Gastrocnemius medialis (tissue), 4 donors: ENCODE measurements at regions not wholly inside any gene's neighbourhood (a gene's known extent, or its start where the extent isn't known, plus 50 kb on each side); places are given as distances from the start of the nearest gene placed in this dataset.

Experiments
- ATAC-seq, 2 donors: fragments of 150-250 bp; one replicate each; pipeline ENCODE4 v1.9.1; 2016
- DNase-seq, 2 donors: peaks; one replicate each; pipeline ENCODE4 v3.0.0-alpha.2; 2019
- H3K27ac ChIP-seq, 4 donors: fragments of 200-600 bp; sonication (generic); 1 replicate in 1 of 4; 2 replicates in 3 of 4; pipeline ENCODE4 v1.5.1; 2016 to 2018; ENCODE audit warnings: mild to moderate bottlenecking in 2 of 4, moderate library complexity in 1 of 4
- H3K27me3 ChIP-seq, 3 donors: fragments of 200-600 bp; sonication (generic) in 2 of 3; 1 replicate in 1 of 3; 2 replicates in 2 of 3; pipeline versions ENCODE4 v1.5.1 to v1.6.0; 2016 to 2019; ENCODE audit warnings: mild to moderate bottlenecking in 1 of 3, moderate library complexity in 1 of 3
- H3K36me3 ChIP-seq, 2 donors: fragments of 200-600 bp; sonication (generic) in 1 of 2; one replicate each; pipeline ENCODE4 v1.5.1; 2017 to 2018
- H3K4me1 ChIP-seq, 2 donors: fragments of 200-600 bp; sonication (generic) in 1 of 2; one replicate each; pipeline ENCODE4 v1.5.1; 2016 to 2017; ENCODE audit warnings: mild to moderate bottlenecking in 2 of 2
- H3K4me3 ChIP-seq, 4 donors: fragments of 200-600 bp; sonication (generic) in 3 of 4; 1 replicate in 1 of 4; 2 replicates in 3 of 4; pipeline ENCODE4 v1.5.1; 2016 to 2019; ENCODE audit warnings: mild to moderate bottlenecking in 2 of 4
- H3K9me3 ChIP-seq, 3 donors: fragments of 200-600 bp; sonication (generic) in 2 of 3; 1 replicate in 1 of 3; 2 replicates in 2 of 3; pipeline ENCODE4 v1.5.1; 2016 to 2019
- CTCF ChIP-seq, 5 experiments: fragments of 450-650 bp in 3 of 5; fragments of 200-600 bp in 2 of 5; sonication (generic) in 2 of 5; IDR thresholded peaks in 4 of 5; conservative IDR thresholded peaks in 1 of 5; 1 replicate in 4 of 5; 2 replicates in 1 of 5; pipeline ENCODE4 v1.5.1; 2016 to 2019; ENCODE audit warnings: antibody characterized with exemption in 5 of 5, mild to moderate bottlenecking in 3 of 5, moderate library complexity in 3 of 5
- POLR2A ChIP-seq, 2 donors: fragments of 450-650 bp; IDR thresholded peaks; one replicate each; pipeline ENCODE4 v1.6.1; 2017; ENCODE audit warnings: antibody characterized with exemption in 2 of 2, mild to moderate bottlenecking in 2 of 2, moderate library complexity in 2 of 2
- in situ Hi-C, 4 donors: fragments of 200-750 bp; cut with MboI; loops; one replicate each; pipeline versions ENCODE4 v1.15.0 to v1.8.0; 2017; ENCODE audit warnings: low sequenced_read_pairs in 4 of 4
- intact Hi-C: fragments of 100-400 bp; cut with DNase I; formaldehyde crosslinking; loops from one replicate; pipeline ENCODE4 v1.15.1; 2023; ENCODE audit warnings: low total_unique reads

DNA sequence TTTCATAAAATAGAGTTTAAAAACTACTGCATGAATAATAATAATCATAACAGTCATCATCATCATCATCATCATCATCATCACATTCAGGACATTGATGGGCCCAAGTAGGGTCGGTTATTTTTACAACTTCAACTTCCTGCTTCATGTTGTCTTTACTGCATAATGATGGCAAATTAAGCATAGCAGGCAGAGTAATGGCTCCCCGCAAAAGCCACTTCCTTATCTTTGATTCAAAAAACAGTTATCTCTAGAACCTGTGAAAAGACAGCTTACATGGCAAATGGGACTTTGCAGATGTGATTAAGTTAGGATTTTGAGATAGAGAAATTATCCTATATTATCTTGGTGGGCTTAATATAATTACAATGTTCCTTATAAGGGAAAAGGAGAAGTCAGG is 792.9 kb downstream of the LIG4 start:
- Histone ChIP-seq H3K4me1 (no peaks in the 10 kb centered on the region), H3K4me3 (no peak overlapping the region), H3K36me3 (no peaks in the 10 kb centered on the region), H3K27me3 (no peaks in the 10 kb centered on the region), H3K27ac (no peak overlapping the region), H3K9me3 (no peaks in the 10 kb centered on the region)
- DNase-seq (no peak), ATAC-seq (no peak)
- intact Hi-C loops (no loop called here), in situ Hi-C loops (no loop called here)
- TF ChIP-seq CTCF (IDR thresholded peaks at IDR 0.05 in 4 of 5, conservative IDR thresholded peaks at IDR 0.05 in 1 of 5) (no peak), POLR2A (IDR thresholded peaks at IDR 0.05) (no peak)

GRCh38 chr13:107421951-107422350 is 793.4 kb downstream of the LIG4 start:
- no peaks in the 10 kb centered on the region for H3K9me3 ChIP-seq
- no peak overlapping the region for H3K4me3 ChIP-seq
- TF ChIP-seq POLR2A (IDR thresholded peaks at IDR 0.05) (no peak), CTCF (IDR thresholded peaks at IDR 0.05 in 4 of 5, conservative IDR thresholded peaks at IDR 0.05 in 1 of 5) (no peak)
- no peak for DNase-seq
- H3K27ac ChIP-seq, result no peak overlapping the region
- ATAC-seq, result no peak
- no peaks in the 10 kb centered on the region for H3K36me3 ChIP-seq
- intact Hi-C loops (no loop called here), in situ Hi-C loops (no loop called here)
- no peaks in the 10 kb centered on the region for H3K27me3 ChIP-seq
- H3K4me1 ChIP-seq, result no peaks in the 10 kb centered on the region

DNA sequence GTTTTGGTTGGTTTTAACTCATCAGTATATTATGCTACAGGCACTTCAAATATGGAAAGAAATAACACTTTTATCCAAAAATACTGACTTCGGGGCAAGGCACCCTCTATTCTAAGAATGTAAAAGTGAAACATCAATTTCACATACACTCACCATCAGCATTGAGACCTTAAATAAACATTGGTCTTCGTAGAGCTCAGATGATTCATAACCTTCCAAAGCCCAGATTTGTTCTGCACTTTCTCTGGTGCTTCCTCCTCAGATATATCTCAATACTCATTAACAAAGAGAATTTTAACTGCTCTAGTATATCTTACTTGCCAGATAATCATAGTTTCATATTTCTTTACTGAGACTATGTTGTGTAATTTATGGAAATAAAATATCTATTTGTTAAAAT is 794.3 kb downstream of the LIG4 start:
- ATAC-seq (no peak), DNase-seq (no peak)
- in situ Hi-C loops, result no loop called here

GRCh38 chr13:107413005-107413404 is 802.3 kb downstream of the LIG4 start:
- H3K36me3 ChIP-seq, result no peaks in the 10 kb centered on the region
- TF ChIP-seq POLR2A (IDR thresholded peaks at IDR 0.05) (no peak), CTCF (IDR thresholded peaks at IDR 0.05 in 4 of 5, conservative IDR thresholded peaks at IDR 0.05 in 1 of 5) (no peak)
- ATAC-seq (no peak), DNase-seq (no peak)
- no peak overlapping the region for H3K27ac ChIP-seq
- no peak overlapping the region for H3K4me3 ChIP-seq
- H3K9me3 ChIP-seq, result no peaks in the 10 kb centered on the region
- in situ Hi-C loops, result no loop called here
- intact Hi-C loops, result no loop called here
- H3K27me3 ChIP-seq, result no peaks in the 10 kb centered on the region
- H3K4me1 ChIP-seq, result no peaks in the 10 kb centered on the region

More for the DNA sequence above, 794.3 kb downstream of the LIG4 start:
- Histone ChIP-seq H3K4me3 (no peak overlapping the region), H3K36me3 (no peaks in the 10 kb centered on the region), H3K27ac (no peak overlapping the region), H3K27me3 (no peaks in the 10 kb centered on the region), H3K4me1 (no peaks in the 10 kb centered on the region), H3K9me3 (no peaks in the 10 kb centered on the region)
- TF ChIP-seq CTCF (IDR thresholded peaks at IDR 0.05 in 4 of 5, conservative IDR thresholded peaks at IDR 0.05 in 1 of 5) (no peak), POLR2A (IDR thresholded peaks at IDR 0.05) (no peak)
- intact Hi-C loops, result no loop called here

GRCh38 chr13:107407074-107407473 is 808.3 kb downstream of the LIG4 start:
- ATAC-seq (no peak), DNase-seq (no peak)
- Histone ChIP-seq H3K27ac (no peak overlapping the region), H3K36me3 (no peaks in the 10 kb centered on the region), H3K4me3 (no peak overlapping the region), H3K9me3 (no peaks in the 10 kb centered on the region), H3K4me1 (no peaks in the 10 kb centered on the region), H3K27me3 (no peaks in the 10 kb centered on the region)
- in situ Hi-C loops (no loop called here), intact Hi-C loops (no loop called here)
- no peak for TF ChIP-seq POLR2A (IDR thresholded peaks at IDR 0.05)
- TF ChIP-seq CTCF (IDR thresholded peaks at IDR 0.05 in 4 of 5, conservative IDR thresholded peaks at IDR 0.05 in 1 of 5), result no peak
